ENCODE measurements at regions not wholly inside any gene's neighbourhood (a gene's known extent, or its start where the extent isn't known, plus 50 kb on each side); places are given as distances from the start of the nearest gene placed in this dataset.

DNA sequence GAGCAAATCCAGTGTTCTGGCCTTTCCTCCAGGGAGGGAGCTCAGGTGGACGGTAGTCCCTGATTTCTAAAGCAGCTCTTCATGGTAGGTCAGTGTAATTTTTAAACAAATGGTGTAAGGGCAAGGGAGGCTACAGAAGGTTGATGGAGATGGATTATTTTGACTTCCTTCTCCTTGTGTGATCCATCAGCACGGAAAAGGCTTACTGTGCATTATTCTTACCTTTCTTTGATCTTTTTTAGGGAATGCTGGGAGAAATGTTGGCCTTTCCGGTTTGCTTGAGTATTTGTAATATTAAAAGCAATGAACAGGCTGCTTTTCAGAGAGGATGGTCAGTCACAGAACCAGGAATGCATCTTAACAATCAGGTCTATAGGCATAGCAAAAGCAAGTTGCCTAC lies 487.0 kb upstream of the BTBD3 start:
- TF ChIP-seq, protein P1, sequence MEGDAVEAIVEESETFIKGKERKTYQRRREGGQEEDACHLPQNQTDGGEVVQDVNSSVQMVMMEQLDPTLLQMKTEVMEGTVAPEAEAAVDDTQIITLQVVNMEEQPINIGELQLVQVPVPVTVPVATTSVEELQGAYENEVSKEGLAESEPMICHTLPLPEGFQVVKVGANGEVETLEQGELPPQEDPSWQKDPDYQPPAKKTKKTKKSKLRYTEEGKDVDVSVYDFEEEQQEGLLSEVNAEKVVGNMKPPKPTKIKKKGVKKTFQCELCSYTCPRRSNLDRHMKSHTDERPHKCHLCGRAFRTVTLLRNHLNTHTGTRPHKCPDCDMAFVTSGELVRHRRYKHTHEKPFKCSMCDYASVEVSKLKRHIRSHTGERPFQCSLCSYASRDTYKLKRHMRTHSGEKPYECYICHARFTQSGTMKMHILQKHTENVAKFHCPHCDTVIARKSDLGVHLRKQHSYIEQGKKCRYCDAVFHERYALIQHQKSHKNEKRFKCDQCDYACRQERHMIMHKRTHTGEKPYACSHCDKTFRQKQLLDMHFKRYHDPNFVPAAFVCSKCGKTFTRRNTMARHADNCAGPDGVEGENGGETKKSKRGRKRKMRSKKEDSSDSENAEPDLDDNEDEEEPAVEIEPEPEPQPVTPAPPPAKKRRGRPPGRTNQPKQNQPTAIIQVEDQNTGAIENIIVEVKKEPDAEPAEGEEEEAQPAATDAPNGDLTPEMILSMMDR (conservative IDR thresholded peaks at IDR 0.05): no peak
- no peak for TF ChIP-seq EZH2 (IDR thresholded peaks at IDR 0.05; ENCODE audit: low read depth)
